PC-3 (cell line): ENCODE measurements at regions not wholly inside any gene's neighbourhood (a gene's known extent, or its start where the extent isn't known, plus 50 kb on each side); places are given as distances from the start of the nearest gene placed in this dataset.
"Not testable (repeated sequence)": the region's sequence is repeated elsewhere in the genome, so short reads cannot be mapped to it uniquely, and the experiment has no call there.

Source experiments
- ATAC-seq: fragments of 200-7000 bp; cut with Tn5 transposase; 2 replicates; pipeline ENCODE4 v1.9.1; 2020; ENCODE audit warnings: mild to moderate bottlenecking, moderate library complexity
- BruUV-seq: library from RNA; stranded (reverse); fragments of 400-500 nt; replicated peaks from 2 replicates; lab custom pipeline; 2021; lab: Mats Ljungman, UMichigan
- CTCF ChIA-PET: fragments of 300-600 bp; sonication (Branson Sonifier 250); formaldehyde crosslinking; loops from one replicate; lab custom pipeline; 2022; ENCODE audit warnings: antibody characterized with exemption; lab: Charles Lee
- POLR2A ChIA-PET: fragments of 300-600 bp; sonication (Branson Sonifier 250); formaldehyde crosslinking; loops from one replicate; lab custom pipeline; 2022; ENCODE audit warnings: antibody characterized with exemption; ENCODE audit not compliant: unreplicated experiment; lab: Charles Lee
- DNase-seq: peaks from one replicate; pipeline ENCODE4 v3.0.0-alpha.2; 2015
- H2AFZ ChIP-seq: fragments of 300-600 bp; sonication (generic); 2 replicates; pipeline ENCODE4 v1.6.0; 2016; ENCODE audit warnings: antibody characterized with exemption, low read length
- H3F3A ChIP-seq: fragments of 300-600 bp; sonication (generic); one replicate; pipeline ENCODE4 v1.6.0; 2017; ENCODE audit warnings: antibody characterized with exemption, low read length, control low read depth, mild to moderate bottlenecking; ENCODE audit not compliant: unreplicated experiment
- H3K27ac ChIP-seq: fragments of 300-600 bp; sonication (generic); 2 replicates; pipeline ENCODE4 v1.5.1; 2016; ENCODE audit warnings: mild to moderate bottlenecking, low read length
- H3K27me3 ChIP-seq: fragments of 300-600 bp; sonication (generic); 2 replicates; pipeline ENCODE4 v1.6.1; 2016; ENCODE audit warnings: low read length, mixed read lengths
- H3K36me3 ChIP-seq: fragments of 300-600 bp; sonication (generic); 2 replicates; pipeline ENCODE4 v1.6.1; 2016; ENCODE audit warnings: low read depth, mixed run types, low read length, mixed read lengths
- H3K4me1 ChIP-seq: fragments of 300-600 bp; sonication (generic); 2 replicates; pipeline ENCODE4 v1.5.1; 2016; ENCODE audit warnings: low read length; ENCODE audit not compliant: insufficient read depth
- H3K4me2 ChIP-seq: fragments of 300-600 bp; sonication (generic); 2 replicates; pipeline ENCODE4 v1.6.0; 2016; ENCODE audit warnings: low read length
- H3K4me3 ChIP-seq: fragments of 300-600 bp; sonication (generic); 2 replicates; pipeline ENCODE4 v1.5.1; 2016; ENCODE audit warnings: mild to moderate bottlenecking, low read length, mixed read lengths
- H3K79me2 ChIP-seq: fragments of 300-600 bp; sonication (generic); 2 replicates; pipeline ENCODE4 v1.6.1; 2017; ENCODE audit warnings: low read length, mixed read lengths
- H3K9ac ChIP-seq: fragments of 300-600 bp; sonication (generic); 2 replicates; pipeline ENCODE4 v1.6.0; 2016; ENCODE audit warnings: mild to moderate bottlenecking, low read length
- H3K9me2 ChIP-seq: fragments of 300-600 bp; sonication (generic); replicated peaks from 2 replicates; pipeline ENCODE4 v1.6.1; 2016; ENCODE audit warnings: mixed run types, low read length, mixed read lengths
- H3K9me3 ChIP-seq: fragments of 300-600 bp; sonication (generic); 2 replicates; pipeline ENCODE4 v1.6.1; 2016; ENCODE audit warnings: low read length, mixed read lengths
- H4K20me1 ChIP-seq: fragments of 300-600 bp; sonication (generic); 2 replicates; pipeline ENCODE4 v1.6.1; 2016; ENCODE audit warnings: low read length, mixed read lengths
- intact Hi-C: fragments of 100-400 bp; cut with micrococcal nuclease; formaldehyde crosslinking; loops from 2 replicates; pipeline ENCODE4 v1.9.0; 2023

GRCh38 chr4:9073371-9073770 lies 96.8 kb upstream of the FAM90A26 start:
- ATAC-seq, H4K20me1 ChIP-seq, H3F3A ChIP-seq, H3K36me3 ChIP-seq, H3K27me3 ChIP-seq, intact Hi-C loops, DNase-seq, H3K4me3 ChIP-seq, H3K9ac ChIP-seq, POLR2A ChIA-PET, H3K79me2 ChIP-seq, H2AFZ ChIP-seq, CTCF ChIA-PET, BruUV-seq, H3K9me3 ChIP-seq, H3K4me2 ChIP-seq, H3K4me1 ChIP-seq, H3K27ac ChIP-seq, H3K9me2 ChIP-seq: not testable (repeated sequence)

- H3K9me3 ChIP-seq, H3K9ac ChIP-seq, intact Hi-C loops, H3K27me3 ChIP-seq, BruUV-seq, CTCF ChIA-PET, H2AFZ ChIP-seq, POLR2A ChIA-PET, H4K20me1 ChIP-seq, H3K36me3 ChIP-seq, H3K4me2 ChIP-seq, H3F3A ChIP-seq, H3K9me2 ChIP-seq, ATAC-seq, H3K4me1 ChIP-seq, H3K4me3 ChIP-seq, H3K27ac ChIP-seq, H3K79me2 ChIP-seq, DNase-seq: not testable (repeated sequence)
Measured at GRCh38 chr4:9072521-9073220, 97.5 kb upstream of the FAM90A26 start.

GRCh38 chr4:9067923-9068322 lies 102.3 kb upstream of the FAM90A26 start:
- H3K9ac ChIP-seq, H3K4me2 ChIP-seq, H3K4me3 ChIP-seq, H3K9me3 ChIP-seq, H3F3A ChIP-seq, H2AFZ ChIP-seq, DNase-seq, intact Hi-C loops, BruUV-seq, H3K27ac ChIP-seq, H3K36me3 ChIP-seq, H3K27me3 ChIP-seq, H3K9me2 ChIP-seq, H3K79me2 ChIP-seq, H3K4me1 ChIP-seq, H4K20me1 ChIP-seq, CTCF ChIA-PET, POLR2A ChIA-PET, ATAC-seq: not testable (repeated sequence)

GRCh38 chr4:9063612-9064011 lies 106.6 kb upstream of the FAM90A26 start:
- H3K4me3 ChIP-seq, POLR2A ChIA-PET, H3K36me3 ChIP-seq, H2AFZ ChIP-seq, H3F3A ChIP-seq, H3K9ac ChIP-seq, H3K9me3 ChIP-seq, H3K27me3 ChIP-seq, H3K4me1 ChIP-seq, ATAC-seq, H4K20me1 ChIP-seq, H3K79me2 ChIP-seq, intact Hi-C loops, H3K27ac ChIP-seq, H3K9me2 ChIP-seq, BruUV-seq, CTCF ChIA-PET, DNase-seq, H3K4me2 ChIP-seq: not testable (repeated sequence)

GRCh38 chr4:9024866-9025265 lies 145.3 kb upstream of the FAM90A26 start:
- H2AFZ ChIP-seq, DNase-seq, H3K79me2 ChIP-seq, BruUV-seq, H3F3A ChIP-seq, H3K4me3 ChIP-seq, H3K4me1 ChIP-seq, CTCF ChIA-PET, H3K9me3 ChIP-seq, H3K9me2 ChIP-seq, H3K4me2 ChIP-seq, H3K9ac ChIP-seq, H3K27me3 ChIP-seq, H3K36me3 ChIP-seq, POLR2A ChIA-PET, H3K27ac ChIP-seq, ATAC-seq, intact Hi-C loops, H4K20me1 ChIP-seq: not testable (repeated sequence)

- H3K27ac ChIP-seq, H3K79me2 ChIP-seq, POLR2A ChIA-PET, CTCF ChIA-PET, intact Hi-C loops, ATAC-seq, BruUV-seq, H4K20me1 ChIP-seq, H3K9me2 ChIP-seq, H3K9ac ChIP-seq, DNase-seq, H2AFZ ChIP-seq, H3F3A ChIP-seq, H3K27me3 ChIP-seq, H3K9me3 ChIP-seq, H3K4me3 ChIP-seq, H3K36me3 ChIP-seq, H3K4me1 ChIP-seq, H3K4me2 ChIP-seq: not testable (repeated sequence)
Measured at GRCh38 chr4:9009792-9010191, 138.2 kb upstream of the HMX1 start.

GRCh38 chr4:9008407-9008806 lies 136.8 kb upstream of the HMX1 start:
- H3K36me3 ChIP-seq, intact Hi-C loops, H4K20me1 ChIP-seq, H3K9me3 ChIP-seq, H3K9ac ChIP-seq, H3K4me3 ChIP-seq, H3K9me2 ChIP-seq, CTCF ChIA-PET, H3K79me2 ChIP-seq, BruUV-seq, ATAC-seq, H3K4me2 ChIP-seq, H3K4me1 ChIP-seq, POLR2A ChIA-PET, H3F3A ChIP-seq, H3K27me3 ChIP-seq, DNase-seq, H2AFZ ChIP-seq, H3K27ac ChIP-seq: not testable (repeated sequence)
